ENCODE measurements at regions not wholly inside any gene's neighbourhood (a gene's known extent, or its start where the extent isn't known, plus 50 kb on each side); places are given as distances from the start of the nearest gene placed in this dataset.
"Not testable (repeated sequence)": the region's sequence is repeated elsewhere in the genome, so short reads cannot be mapped to it uniquely, and the experiment has no call there.

DNA sequence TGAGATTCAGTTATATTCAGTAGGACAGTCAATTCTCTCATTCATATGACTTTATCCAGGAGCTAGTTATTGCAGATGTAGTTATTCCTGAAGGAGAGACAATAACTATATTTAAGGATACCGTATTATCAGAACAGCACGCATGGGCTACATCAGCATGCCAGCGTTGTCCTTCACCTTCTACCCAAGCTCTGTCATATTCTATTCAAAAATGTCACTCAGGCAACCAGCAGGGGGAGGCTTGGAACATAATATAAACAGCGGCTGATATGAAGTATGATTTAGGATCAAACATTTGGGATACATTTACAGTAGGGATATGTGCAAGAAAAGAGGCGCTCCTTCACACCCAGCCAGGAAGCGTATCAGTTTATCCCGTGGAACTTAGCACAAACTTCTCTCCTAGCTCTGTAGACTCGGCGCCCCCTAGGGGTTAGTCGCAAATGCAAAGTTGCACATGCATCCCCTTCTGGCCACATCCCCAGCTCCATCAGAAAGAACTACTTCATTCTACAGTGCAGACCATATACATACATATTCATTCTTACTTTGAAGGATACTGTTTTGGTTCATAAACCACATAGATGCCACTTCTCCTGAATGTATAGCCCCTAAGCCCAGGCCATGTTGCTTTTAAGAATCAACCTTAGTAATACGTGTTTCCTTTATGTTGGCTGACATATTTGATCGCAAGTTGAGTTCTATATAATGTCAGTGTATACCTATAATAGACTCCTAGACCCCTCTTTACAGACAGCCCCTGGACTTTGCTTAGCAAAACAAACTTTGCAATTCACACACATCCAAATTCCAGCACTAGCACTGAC, 759.4 kb downstream of the ADCYAP1 start:
- ATAC-seq (ENCODE audit: insufficient read depth, low read depth): peak; percentile 87

DNA sequence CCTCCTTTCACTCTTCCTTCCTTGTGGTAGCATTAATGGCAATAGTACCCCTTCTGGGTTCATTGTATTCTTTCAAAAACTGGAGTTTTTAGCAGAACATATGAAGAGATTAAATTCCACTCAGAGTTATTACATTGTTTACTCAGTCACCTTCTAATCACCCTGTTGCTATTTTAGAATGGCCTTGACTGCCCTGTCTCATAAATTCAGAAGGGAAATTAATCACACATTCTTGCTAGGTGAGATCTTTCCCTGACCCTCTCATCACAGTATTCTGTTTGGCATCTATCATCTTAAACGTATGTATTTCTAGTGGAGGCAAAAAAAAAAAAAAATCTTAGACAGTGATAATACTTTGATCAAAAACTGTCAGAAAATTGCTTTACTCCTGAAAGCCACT, 760.4 kb downstream of the ADCYAP1 start:
- H3K36me3 ChIP-seq (ENCODE audit: insufficient read depth, low read length): no peaks in the 10 kb centered on the region
- TF ChIP-seq, protein P1, sequence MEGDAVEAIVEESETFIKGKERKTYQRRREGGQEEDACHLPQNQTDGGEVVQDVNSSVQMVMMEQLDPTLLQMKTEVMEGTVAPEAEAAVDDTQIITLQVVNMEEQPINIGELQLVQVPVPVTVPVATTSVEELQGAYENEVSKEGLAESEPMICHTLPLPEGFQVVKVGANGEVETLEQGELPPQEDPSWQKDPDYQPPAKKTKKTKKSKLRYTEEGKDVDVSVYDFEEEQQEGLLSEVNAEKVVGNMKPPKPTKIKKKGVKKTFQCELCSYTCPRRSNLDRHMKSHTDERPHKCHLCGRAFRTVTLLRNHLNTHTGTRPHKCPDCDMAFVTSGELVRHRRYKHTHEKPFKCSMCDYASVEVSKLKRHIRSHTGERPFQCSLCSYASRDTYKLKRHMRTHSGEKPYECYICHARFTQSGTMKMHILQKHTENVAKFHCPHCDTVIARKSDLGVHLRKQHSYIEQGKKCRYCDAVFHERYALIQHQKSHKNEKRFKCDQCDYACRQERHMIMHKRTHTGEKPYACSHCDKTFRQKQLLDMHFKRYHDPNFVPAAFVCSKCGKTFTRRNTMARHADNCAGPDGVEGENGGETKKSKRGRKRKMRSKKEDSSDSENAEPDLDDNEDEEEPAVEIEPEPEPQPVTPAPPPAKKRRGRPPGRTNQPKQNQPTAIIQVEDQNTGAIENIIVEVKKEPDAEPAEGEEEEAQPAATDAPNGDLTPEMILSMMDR (IDR thresholded peaks at IDR 0.05; ENCODE audit: borderline replicate concordance, extremely low read depth, low read length, poor library complexity, severe bottlenecking): no peak
- TF ChIP-seq EZH2 (IDR thresholded peaks at IDR 0.05; ENCODE audit: borderline replicate concordance, low read depth, low read length, severe bottlenecking): no peak
- H3K9ac ChIP-seq (ENCODE audit: low read depth, low read length): no peak overlapping the region
- no peaks in the 10 kb centered on the region for H4K20me1 ChIP-seq (ENCODE audit: insufficient read depth, low read length)
- no peaks in the 10 kb centered on the region for H3K4me1 ChIP-seq (ENCODE audit: insufficient read depth, low read length)
- DNase-seq (no peak), ATAC-seq (ENCODE audit: insufficient read depth, low read depth) (no peak)
- H2AFZ ChIP-seq (ENCODE audit: low read depth, low read length): no peak overlapping the region
- H3K9me3 ChIP-seq (ENCODE audit: insufficient read depth, low read length, severe bottlenecking): no peaks in the 10 kb centered on the region
- H3K4me2 ChIP-seq (ENCODE audit: insufficient read depth, low read length): no peak overlapping the region
- H3K79me2 ChIP-seq (ENCODE audit: insufficient read depth, low read length): no peaks in the 10 kb centered on the region
- H3K27ac ChIP-seq (ENCODE audit: low read length): no peak overlapping the region
- no peak overlapping the region for H3K4me3 ChIP-seq (ENCODE audit: low read depth in 1 of 2, low read length in 2 of 2)
- H3K27me3 ChIP-seq (ENCODE audit: insufficient read depth, low read length, poor library complexity): no peaks in the 10 kb centered on the region

More for the DNA sequence above, 759.4 kb downstream of the ADCYAP1 start:
- no peaks in the 10 kb centered on the region for H3K27me3 ChIP-seq (ENCODE audit: insufficient read depth, low read length, poor library complexity)
- no peaks in the 10 kb centered on the region for H3K4me1 ChIP-seq (ENCODE audit: insufficient read depth, low read length)
- no peaks in the 10 kb centered on the region for H3K9me3 ChIP-seq (ENCODE audit: insufficient read depth, low read length, severe bottlenecking)
- TF ChIP-seq, protein P1 (IDR thresholded peaks at IDR 0.05; ENCODE audit: borderline replicate concordance, extremely low read depth, low read length, poor library complexity, severe bottlenecking): peak; percentile 86
- TF ChIP-seq EZH2 (IDR thresholded peaks at IDR 0.05; ENCODE audit: borderline replicate concordance, low read depth, low read length, severe bottlenecking): no peak
- no peak overlapping the region for H3K4me2 ChIP-seq (ENCODE audit: insufficient read depth, low read length)
- H3K4me3 ChIP-seq (ENCODE audit: low read depth in 1 of 2, low read length in 2 of 2): no peak overlapping the region
- H2AFZ ChIP-seq (ENCODE audit: low read depth, low read length): no peak overlapping the region
- no peaks in the 10 kb centered on the region for H3K79me2 ChIP-seq (ENCODE audit: insufficient read depth, low read length)
- H3K9ac ChIP-seq (ENCODE audit: low read depth, low read length): no peak overlapping the region
- H4K20me1 ChIP-seq (ENCODE audit: insufficient read depth, low read length): no peaks in the 10 kb centered on the region
- H3K36me3 ChIP-seq (ENCODE audit: insufficient read depth, low read length): no peaks in the 10 kb centered on the region
- H3K27ac ChIP-seq (ENCODE audit: low read length): no peak overlapping the region
- peak; percentile 61 for DNase-seq

DNA sequence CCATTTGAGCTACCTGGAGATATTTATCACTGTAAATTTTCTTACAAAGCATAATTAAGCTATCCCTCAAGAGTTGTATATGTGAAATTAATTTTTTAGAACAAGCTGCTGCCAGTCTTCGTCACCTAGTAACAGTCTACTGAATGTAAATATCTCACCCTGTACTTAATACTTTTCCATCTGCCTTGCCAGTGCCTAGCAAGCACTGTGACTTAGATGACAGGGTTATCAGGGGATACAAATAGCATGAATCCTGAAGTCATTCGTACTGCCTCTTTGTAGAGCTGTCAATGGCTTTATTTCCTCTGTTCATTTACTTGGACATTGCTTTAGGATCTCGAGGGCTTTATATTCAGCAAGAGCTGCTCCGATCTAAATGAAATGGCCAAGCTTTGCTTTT, 763.6 kb downstream of the ADCYAP1 start:
- H4K20me1 ChIP-seq (ENCODE audit: insufficient read depth, low read length): no peaks in the 10 kb centered on the region
- H3K27ac ChIP-seq (ENCODE audit: low read length): no peak overlapping the region
- no peak overlapping the region for H3K9ac ChIP-seq (ENCODE audit: low read depth, low read length)
- H3K36me3 ChIP-seq (ENCODE audit: insufficient read depth, low read length): no peaks in the 10 kb centered on the region
- H3K79me2 ChIP-seq (ENCODE audit: insufficient read depth, low read length): no peaks in the 10 kb centered on the region
- no peaks in the 10 kb centered on the region for H3K4me1 ChIP-seq (ENCODE audit: insufficient read depth, low read length)
- no peak overlapping the region for H3K4me2 ChIP-seq (ENCODE audit: insufficient read depth, low read length)
- DNase-seq: no peak
- TF ChIP-seq, protein P1 (IDR thresholded peaks at IDR 0.05; ENCODE audit: borderline replicate concordance, extremely low read depth, low read length, poor library complexity, severe bottlenecking): no peak
- TF ChIP-seq EZH2 (IDR thresholded peaks at IDR 0.05; ENCODE audit: borderline replicate concordance, low read depth, low read length, severe bottlenecking): no peak
- H3K9me3 ChIP-seq (ENCODE audit: insufficient read depth, low read length, severe bottlenecking): no peaks in the 10 kb centered on the region
- H3K4me3 ChIP-seq (ENCODE audit: low read depth in 1 of 2, low read length in 2 of 2): no peak overlapping the region
- no peak for ATAC-seq (ENCODE audit: insufficient read depth, low read depth)
- H2AFZ ChIP-seq (ENCODE audit: low read depth, low read length): no peak overlapping the region
- H3K27me3 ChIP-seq (ENCODE audit: insufficient read depth, low read length, poor library complexity): no peaks in the 10 kb centered on the region

DNA sequence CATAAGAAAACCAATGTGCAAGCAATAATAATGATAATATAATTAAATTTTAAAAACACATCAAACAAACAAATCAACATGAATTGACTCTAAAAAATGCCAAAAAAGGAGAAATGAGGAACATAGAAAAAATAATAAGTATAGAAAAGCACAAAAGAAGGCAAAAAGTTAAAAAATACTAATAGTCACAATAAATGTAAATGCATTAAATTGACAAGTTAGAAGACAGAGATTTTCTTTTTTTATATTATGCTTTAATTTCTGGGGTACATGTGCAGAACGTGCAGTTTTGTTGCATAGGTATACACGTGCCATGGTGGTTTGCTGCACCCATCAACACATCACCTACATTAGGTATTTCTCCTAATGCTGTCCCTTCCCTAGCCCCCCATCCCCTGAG, 767.0 kb downstream of the ADCYAP1 start:
- H3K36me3 ChIP-seq (ENCODE audit: insufficient read depth, low read length); H3K27ac ChIP-seq (ENCODE audit: low read length); H3K27me3 ChIP-seq (ENCODE audit: insufficient read depth, low read length, poor library complexity); H3K79me2 ChIP-seq (ENCODE audit: insufficient read depth, low read length); H3K4me3 ChIP-seq (ENCODE audit: low read depth in 1 of 2, low read length in 2 of 2); H3K4me1 ChIP-seq (ENCODE audit: insufficient read depth, low read length); H3K4me2 ChIP-seq (ENCODE audit: insufficient read depth, low read length); H4K20me1 ChIP-seq (ENCODE audit: insufficient read depth, low read length); H3K9me3 ChIP-seq (ENCODE audit: insufficient read depth, low read length, severe bottlenecking); DNase-seq; H2AFZ ChIP-seq (ENCODE audit: low read depth, low read length); ATAC-seq (ENCODE audit: insufficient read depth, low read depth); H3K9ac ChIP-seq (ENCODE audit: low read depth, low read length): not testable (repeated sequence)

Measured in DND-41 (cell line).